H4 (cell line): ENCODE measurements at regions not wholly inside any gene's neighbourhood (a gene's known extent, or its start where the extent isn't known, plus 50 kb on each side); places are given as distances from the start of the nearest gene placed in this dataset.

ENCODE experiments used
- DNase-seq: peaks from one replicate; pipeline ENCODE4 v3.0.0-alpha.2; 2015; ENCODE audit warnings: low spot score

GRCh38 chr2:16173893-16174692 lies 233.7 kb downstream of the MYCN start:
- DNase-seq, result no peak

GRCh38 chr2:16172324-16173175 lies 232.2 kb downstream of the MYCN start:
- no peak for DNase-seq

- no peak for DNase-seq
Observed at GRCh38 chr2:16171425-16171920, 231.1 kb downstream of the MYCN start.

- DNase-seq, result no peak
Observed at GRCh38 chr2:16170675-16171424, 230.5 kb downstream of the MYCN start.

DNA sequence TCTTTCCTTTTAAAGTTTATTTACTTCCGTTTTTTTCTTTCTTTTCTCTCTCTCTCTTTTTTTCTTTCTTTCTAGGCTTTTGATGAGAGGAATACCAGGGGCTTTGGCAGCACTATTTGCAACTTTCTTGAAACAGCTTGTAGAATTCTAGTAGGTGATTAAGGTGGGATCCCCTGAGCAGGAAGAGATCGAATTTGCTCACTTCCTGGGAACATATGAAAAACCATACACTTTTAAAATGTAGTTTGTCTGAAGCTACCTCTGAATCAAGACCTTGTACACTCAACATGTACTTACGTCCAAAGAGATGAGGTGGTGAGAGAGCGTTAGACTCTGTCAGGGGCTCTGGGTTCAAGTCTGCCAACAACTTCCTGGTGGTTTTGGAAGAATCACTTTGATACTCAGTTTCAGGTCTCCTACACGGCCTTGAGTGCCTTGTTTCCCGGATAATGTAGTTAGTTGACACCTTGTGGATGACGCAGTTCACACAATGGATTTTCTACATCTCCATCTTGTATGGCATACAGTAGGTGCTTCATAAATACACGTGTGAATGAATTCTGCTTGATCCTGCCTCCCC lies 229.1 kb downstream of the MYCN start:
- no peak for DNase-seq

DNA sequence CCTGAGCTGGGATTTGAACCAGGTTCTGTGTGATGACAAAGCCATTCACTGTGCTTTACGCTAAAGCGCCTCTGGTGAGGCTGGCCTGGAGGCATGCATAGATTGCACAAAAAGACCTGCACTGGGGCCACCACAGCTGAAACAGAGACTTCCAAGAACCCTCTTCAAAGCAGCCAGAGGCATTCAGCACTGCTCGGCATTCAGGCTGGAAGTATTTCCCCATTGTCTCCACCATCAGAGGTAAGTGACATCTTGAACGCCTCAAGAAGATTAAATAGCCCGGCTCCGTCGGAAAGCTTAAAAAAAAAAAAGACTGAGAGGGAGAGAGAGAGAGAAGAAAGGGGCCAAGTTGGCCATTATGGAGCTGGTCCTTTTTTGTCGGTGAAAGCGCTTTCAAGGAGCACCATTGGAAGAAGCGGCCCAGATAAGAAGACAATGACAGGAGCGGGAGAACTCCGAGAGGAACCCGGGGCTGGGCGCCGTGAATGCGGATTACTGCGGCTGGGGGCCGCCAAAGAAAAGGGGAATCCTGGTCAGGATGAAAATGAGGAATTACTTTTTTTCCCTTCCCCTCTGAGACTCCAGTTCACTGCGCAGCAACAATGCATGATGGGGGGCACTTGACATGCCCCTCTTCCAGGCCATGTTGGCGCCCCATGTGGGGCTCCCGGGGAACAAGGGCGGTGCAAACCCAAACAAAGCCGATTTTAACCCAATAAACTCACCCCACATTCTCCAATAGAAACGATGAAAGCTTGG lies 228.3 kb downstream of the MYCN start:
- DNase-seq, result no peak

GRCh38 chr2:16167870-16168426 lies 227.6 kb downstream of the MYCN start:
- DNase-seq, result no peak

- no peak for DNase-seq
Observed at GRCh38 chr2:16167451-16167861, 227.1 kb downstream of the MYCN start.

GRCh38 chr2:16166327-16166981 lies 226.1 kb downstream of the MYCN start:
- DNase-seq, result no peak

- no peak for DNase-seq
Observed at GRCh38 chr2:16165518-16166326, 225.4 kb downstream of the MYCN start.

- no peak for DNase-seq
Observed at GRCh38 chr2:16162491-16163040, 222.2 kb downstream of the MYCN start.

DNA sequence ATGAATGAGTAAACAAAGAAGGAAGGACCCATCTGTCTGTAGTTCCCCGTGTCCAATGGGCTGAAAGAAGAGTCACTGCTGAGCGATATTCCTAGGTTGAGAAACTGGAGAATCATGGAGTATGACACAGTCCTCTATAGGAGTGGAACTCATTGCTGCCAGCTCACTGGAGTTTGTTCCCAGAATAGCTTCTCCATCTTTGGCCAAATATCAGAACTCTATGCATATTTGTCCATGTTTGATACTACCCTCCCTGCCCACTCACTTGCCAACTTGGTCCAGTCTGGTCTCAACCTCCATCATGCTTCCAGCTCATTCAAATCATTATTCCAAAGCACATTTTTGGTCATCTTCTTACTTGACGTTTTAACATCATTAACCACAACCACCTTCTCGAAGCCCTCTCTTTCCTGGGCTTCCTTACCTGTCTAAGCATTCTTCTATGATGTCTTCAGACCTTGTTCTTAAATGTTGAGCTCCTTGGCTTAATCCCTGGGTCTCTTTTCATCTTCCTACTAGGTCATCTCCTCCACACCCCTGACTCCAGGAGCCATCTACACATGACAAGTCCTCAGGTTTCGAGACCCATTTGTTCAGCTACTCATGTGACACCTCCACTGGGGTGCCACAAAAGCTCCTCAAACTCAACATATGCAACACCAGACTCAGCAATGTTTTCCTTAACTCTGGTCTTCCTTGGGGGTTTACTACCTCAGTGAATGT lies 221.6 kb downstream of the MYCN start:
- DNase-seq, result no peak

DNA sequence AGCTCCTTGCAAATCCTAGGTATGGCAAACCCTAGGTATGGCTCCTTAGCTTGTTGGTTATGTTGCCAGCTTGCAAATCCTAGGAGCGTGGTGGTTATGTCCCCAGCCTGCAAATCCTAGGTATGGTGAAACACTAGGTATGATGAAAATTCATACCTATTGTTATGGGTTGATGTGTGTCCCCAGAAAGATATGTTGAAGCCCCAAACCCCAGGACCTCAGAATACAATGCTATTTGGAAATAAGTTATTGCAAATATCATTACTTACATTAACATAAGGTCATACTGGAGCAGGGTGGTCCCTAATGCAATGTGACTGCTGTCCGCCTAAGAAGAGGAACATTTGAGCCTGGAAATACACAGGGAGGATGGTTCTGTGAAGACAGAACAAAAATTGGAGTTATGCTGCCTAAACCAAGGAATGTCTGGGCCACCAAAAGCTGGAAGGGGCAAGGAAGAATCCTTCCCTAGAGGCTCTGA lies 220.8 kb downstream of the MYCN start:
- no peak for DNase-seq

DNA sequence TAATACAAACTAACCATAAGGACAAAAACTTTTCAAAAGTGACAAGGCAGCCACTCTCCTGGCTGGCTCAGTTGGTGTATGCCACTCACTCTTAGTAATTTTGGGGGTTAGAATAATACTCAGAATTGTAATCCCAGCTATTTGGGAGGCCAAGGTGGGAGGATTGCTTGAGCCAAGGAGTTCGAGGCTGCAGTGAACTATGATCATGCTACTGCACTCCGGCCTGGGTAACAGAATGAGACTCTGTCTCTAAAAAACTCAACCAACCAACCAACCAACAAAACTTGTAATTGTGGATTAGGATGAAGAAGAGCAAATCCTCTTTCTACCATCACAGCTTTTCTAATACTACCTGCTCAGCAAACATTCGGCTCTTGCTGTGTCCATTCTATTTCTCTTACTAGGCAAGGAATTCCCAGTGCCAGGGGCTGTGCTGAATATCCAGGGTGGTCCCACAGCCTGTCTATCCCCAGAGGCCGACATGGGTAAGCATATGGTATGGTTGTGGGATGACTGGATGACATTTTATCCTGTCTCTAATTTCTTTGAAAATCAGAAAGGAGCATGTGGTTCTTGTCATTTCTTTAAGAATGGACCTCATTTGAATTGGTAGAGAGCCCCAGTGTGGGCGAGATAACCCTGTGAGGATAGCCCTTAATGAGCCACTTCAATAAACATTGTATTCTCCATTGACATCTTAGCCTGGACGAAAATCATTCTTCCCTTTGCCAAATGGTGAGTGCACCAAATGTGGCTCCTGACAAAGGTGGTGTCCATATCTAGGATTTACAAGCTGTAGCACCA lies 220.1 kb downstream of the MYCN start:
- DNase-seq, result no peak

DNA sequence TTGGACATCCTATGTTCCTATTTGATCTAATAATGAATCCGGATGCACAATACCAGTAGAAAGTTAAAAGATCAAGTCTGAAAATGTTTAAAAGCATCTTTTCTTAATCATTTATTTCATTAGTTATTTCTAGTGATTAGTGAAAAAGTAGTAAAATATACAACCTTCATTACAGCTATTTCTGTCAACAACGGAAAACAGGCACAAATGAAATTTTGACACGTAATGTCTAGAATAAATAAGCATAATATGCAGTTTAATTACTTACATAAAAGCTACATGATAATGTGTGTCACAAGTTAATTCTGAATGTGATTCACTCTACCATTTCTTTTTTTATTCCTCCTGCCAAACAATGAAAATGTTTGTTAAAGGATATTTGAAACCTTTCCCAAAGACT lies 216.1 kb downstream of the MYCN start:
- DNase-seq, result no peak

GRCh38 chr2:16155766-16156165 lies 215.4 kb downstream of the MYCN start:
- no peak for DNase-seq

GRCh38 chr2:16155366-16155765 lies 215.0 kb downstream of the MYCN start:
- no peak for DNase-seq
